ENCODE measurements at regions not wholly inside any gene's neighbourhood (a gene's known extent, or its start where the extent isn't known, plus 50 kb on each side); places are given as distances from the start of the nearest gene placed in this dataset.

DNA sequence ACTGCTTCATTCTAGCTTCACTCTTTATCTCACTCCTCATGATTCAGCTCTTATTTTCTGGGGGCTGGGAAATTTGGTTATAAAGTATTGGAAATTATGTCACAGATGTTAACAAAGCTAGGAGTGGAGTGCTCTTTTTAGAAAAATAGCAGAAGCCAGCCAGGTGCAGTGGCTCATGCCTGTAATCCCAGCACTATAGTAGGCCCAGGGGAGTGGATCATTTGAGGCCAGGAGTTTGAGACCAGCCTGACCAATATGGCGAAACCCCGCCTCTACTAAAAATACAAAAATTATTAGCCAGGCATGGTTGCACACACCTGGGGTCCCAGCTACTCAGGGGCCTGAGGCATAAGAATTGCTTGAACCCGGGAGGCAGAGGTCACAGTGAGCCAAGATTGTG is 97.2 kb upstream of the GUCY1A1 start:
- TF ChIP-seq, protein P1, sequence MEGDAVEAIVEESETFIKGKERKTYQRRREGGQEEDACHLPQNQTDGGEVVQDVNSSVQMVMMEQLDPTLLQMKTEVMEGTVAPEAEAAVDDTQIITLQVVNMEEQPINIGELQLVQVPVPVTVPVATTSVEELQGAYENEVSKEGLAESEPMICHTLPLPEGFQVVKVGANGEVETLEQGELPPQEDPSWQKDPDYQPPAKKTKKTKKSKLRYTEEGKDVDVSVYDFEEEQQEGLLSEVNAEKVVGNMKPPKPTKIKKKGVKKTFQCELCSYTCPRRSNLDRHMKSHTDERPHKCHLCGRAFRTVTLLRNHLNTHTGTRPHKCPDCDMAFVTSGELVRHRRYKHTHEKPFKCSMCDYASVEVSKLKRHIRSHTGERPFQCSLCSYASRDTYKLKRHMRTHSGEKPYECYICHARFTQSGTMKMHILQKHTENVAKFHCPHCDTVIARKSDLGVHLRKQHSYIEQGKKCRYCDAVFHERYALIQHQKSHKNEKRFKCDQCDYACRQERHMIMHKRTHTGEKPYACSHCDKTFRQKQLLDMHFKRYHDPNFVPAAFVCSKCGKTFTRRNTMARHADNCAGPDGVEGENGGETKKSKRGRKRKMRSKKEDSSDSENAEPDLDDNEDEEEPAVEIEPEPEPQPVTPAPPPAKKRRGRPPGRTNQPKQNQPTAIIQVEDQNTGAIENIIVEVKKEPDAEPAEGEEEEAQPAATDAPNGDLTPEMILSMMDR (IDR thresholded peaks at IDR 0.05; ENCODE audit: insufficient read depth, low read length): no peak
- no peak for TF ChIP-seq GABPA (IDR thresholded peaks at IDR 0.05; ENCODE audit: low read depth)
- TF ChIP-seq POLR2AphosphoS5 (IDR thresholded peaks at IDR 0.05; ENCODE audit: low read depth): no peak
- TF ChIP-seq, protein P2, sequence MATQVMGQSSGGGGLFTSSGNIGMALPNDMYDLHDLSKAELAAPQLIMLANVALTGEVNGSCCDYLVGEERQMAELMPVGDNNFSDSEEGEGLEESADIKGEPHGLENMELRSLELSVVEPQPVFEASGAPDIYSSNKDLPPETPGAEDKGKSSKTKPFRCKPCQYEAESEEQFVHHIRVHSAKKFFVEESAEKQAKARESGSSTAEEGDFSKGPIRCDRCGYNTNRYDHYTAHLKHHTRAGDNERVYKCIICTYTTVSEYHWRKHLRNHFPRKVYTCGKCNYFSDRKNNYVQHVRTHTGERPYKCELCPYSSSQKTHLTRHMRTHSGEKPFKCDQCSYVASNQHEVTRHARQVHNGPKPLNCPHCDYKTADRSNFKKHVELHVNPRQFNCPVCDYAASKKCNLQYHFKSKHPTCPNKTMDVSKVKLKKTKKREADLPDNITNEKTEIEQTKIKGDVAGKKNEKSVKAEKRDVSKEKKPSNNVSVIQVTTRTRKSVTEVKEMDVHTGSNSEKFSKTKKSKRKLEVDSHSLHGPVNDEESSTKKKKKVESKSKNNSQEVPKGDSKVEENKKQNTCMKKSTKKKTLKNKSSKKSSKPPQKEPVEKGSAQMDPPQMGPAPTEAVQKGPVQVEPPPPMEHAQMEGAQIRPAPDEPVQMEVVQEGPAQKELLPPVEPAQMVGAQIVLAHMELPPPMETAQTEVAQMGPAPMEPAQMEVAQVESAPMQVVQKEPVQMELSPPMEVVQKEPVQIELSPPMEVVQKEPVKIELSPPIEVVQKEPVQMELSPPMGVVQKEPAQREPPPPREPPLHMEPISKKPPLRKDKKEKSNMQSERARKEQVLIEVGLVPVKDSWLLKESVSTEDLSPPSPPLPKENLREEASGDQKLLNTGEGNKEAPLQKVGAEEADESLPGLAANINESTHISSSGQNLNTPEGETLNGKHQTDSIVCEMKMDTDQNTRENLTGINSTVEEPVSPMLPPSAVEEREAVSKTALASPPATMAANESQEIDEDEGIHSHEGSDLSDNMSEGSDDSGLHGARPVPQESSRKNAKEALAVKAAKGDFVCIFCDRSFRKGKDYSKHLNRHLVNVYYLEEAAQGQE (IDR thresholded peaks at IDR 0.05; ENCODE audit: insufficient replicate concordance, low read depth): no peak
